ENCODE measurements at regions not wholly inside any gene's neighbourhood (a gene's known extent, or its start where the extent isn't known, plus 50 kb on each side); places are given as distances from the start of the nearest gene placed in this dataset.
"Not testable (repeated sequence)": the region's sequence is repeated elsewhere in the genome, so short reads cannot be mapped to it uniquely, and the experiment has no call there.

- no peak for DNase-seq
- no peaks in the 10 kb centered on the region for H3K9me3 ChIP-seq (ENCODE audit: control insufficient read depth in 1 of 2, low read length in 2 of 2)
- Mint-ChIP-seq H3K4me1 (no peaks in the 10 kb centered on the region), H3K36me3 (no peaks in the 10 kb centered on the region), H3K27ac (no peak overlapping the region), H3K4me3 (no peak overlapping the region), H3K9me3 (no peaks in the 10 kb centered on the region), H3K27me3 (peaks cover 5% of the 10 kb centered on the region in 2 donors)
- H3K27ac ChIP-seq (ENCODE audit: low read depth, low read length): no peak overlapping the region
- no peaks in the 10 kb centered on the region for H3K4me1 ChIP-seq (ENCODE audit: insufficient read depth, low read length)
- CTCF ChIA-PET (ENCODE audit: partially characterized antibody): no interaction called here
- POLR2A ChIA-PET (ENCODE audit: partially characterized antibody): no interaction called here
- H3K36me3 ChIP-seq (ENCODE audit: insufficient read depth, low read length): no peaks in the 10 kb centered on the region
- no peak overlapping the region for H3K4me3 ChIP-seq (ENCODE audit: low read length in 2 of 2)
- intact Hi-C loops (cut with micrococcal nuclease): no loop called here
- no peaks in the 10 kb centered on the region for H3K27me3 ChIP-seq (ENCODE audit: insufficient read depth, low read length)
Measured at GRCh38 chr17:59494757-59495368, 70.5 kb upstream of the DHX40 start.

GRCh38 chr17:59496178-59496577 lies 69.2 kb upstream of the DHX40 start:
- POLR2A ChIA-PET (ENCODE audit: partially characterized antibody): no interaction called here
- Mint-ChIP-seq H3K27ac (no peak overlapping the region), H3K9me3 (no peaks in the 10 kb centered on the region), H3K36me3 (no peaks in the 10 kb centered on the region), H3K4me1 (no peaks in the 10 kb centered on the region), H3K27me3 (peaks cover 5% of the 10 kb centered on the region in 2 donors), H3K4me3 (no peak overlapping the region)
- intact Hi-C loops (cut with micrococcal nuclease): no loop called here
- CTCF ChIA-PET (ENCODE audit: partially characterized antibody): no interaction called here
- H3K9me3 ChIP-seq (ENCODE audit: control insufficient read depth in 1 of 2, low read length in 2 of 2): no peaks in the 10 kb centered on the region
- no peak overlapping the region for H3K4me3 ChIP-seq (ENCODE audit: low read length in 2 of 2)
- no peaks in the 10 kb centered on the region for H3K4me1 ChIP-seq (ENCODE audit: insufficient read depth, low read length)
- no peaks in the 10 kb centered on the region for H3K36me3 ChIP-seq (ENCODE audit: insufficient read depth, low read length)
- no peak for DNase-seq
- H3K27ac ChIP-seq (ENCODE audit: low read depth, low read length): no peak overlapping the region
- no peaks in the 10 kb centered on the region for H3K27me3 ChIP-seq (ENCODE audit: insufficient read depth, low read length)

GRCh38 chr17:59498530-59499307 lies 66.7 kb upstream of the DHX40 start:
- Histone ChIP-seq H3K9me3 (ENCODE audit: control insufficient read depth in 1 of 2, low read length in 2 of 2) (no peaks in the 10 kb centered on the region), H3K27me3 (ENCODE audit: insufficient read depth, low read length) (no peaks in the 10 kb centered on the region), H3K4me3 (ENCODE audit: low read length in 2 of 2) (no peak overlapping the region), H3K36me3 (ENCODE audit: insufficient read depth, low read length) (no peaks in the 10 kb centered on the region), H3K4me1 (ENCODE audit: insufficient read depth, low read length) (no peaks in the 10 kb centered on the region), H3K27ac (ENCODE audit: low read depth, low read length) (no peak overlapping the region)
- Mint-ChIP-seq H3K4me3 (no peak overlapping the region), H3K4me1 (no peaks in the 10 kb centered on the region), H3K9me3 (no peaks in the 10 kb centered on the region), H3K27ac (no peak overlapping the region), H3K36me3 (no peaks in the 10 kb centered on the region), H3K27me3 (peaks cover 0 to under 1% of the 10 kb centered on the region in 2 donors)
- intact Hi-C loops (cut with micrococcal nuclease): no loop called here
- CTCF ChIA-PET (ENCODE audit: partially characterized antibody): no interaction called here
- no peak for DNase-seq
- POLR2A ChIA-PET (ENCODE audit: partially characterized antibody): no interaction called here

- intact Hi-C loops (cut with micrococcal nuclease); POLR2A ChIA-PET (ENCODE audit: partially characterized antibody); H3K27me3 ChIP-seq (ENCODE audit: insufficient read depth, low read length); H3K4me1 ChIP-seq (ENCODE audit: insufficient read depth, low read length); H3K9me3 ChIP-seq (ENCODE audit: control insufficient read depth in 1 of 2, low read length in 2 of 2); H3K27ac Mint-ChIP-seq; DNase-seq; H3K36me3 ChIP-seq (ENCODE audit: insufficient read depth, low read length); H3K4me3 Mint-ChIP-seq; H3K36me3 Mint-ChIP-seq; H3K27ac ChIP-seq (ENCODE audit: low read depth, low read length); H3K4me1 Mint-ChIP-seq; H3K27me3 Mint-ChIP-seq; H3K9me3 Mint-ChIP-seq; CTCF ChIA-PET (ENCODE audit: partially characterized antibody); H3K4me3 ChIP-seq (ENCODE audit: low read length in 2 of 2): not testable (repeated sequence)
Measured at GRCh38 chr17:59500086-59500655, 65.2 kb upstream of the DHX40 start.

GRCh38 chr17:59501690-59502089 lies 63.7 kb upstream of the DHX40 start:
- H3K4me3 Mint-ChIP-seq: no peak overlapping the region
- CTCF ChIA-PET (ENCODE audit: partially characterized antibody): no interaction called here
- H3K4me1 Mint-ChIP-seq: no peaks in the 10 kb centered on the region
- Histone ChIP-seq H3K4me3 (ENCODE audit: low read length in 2 of 2) (no peak overlapping the region), H3K27ac (ENCODE audit: low read depth, low read length) (no peak overlapping the region), H3K9me3 (ENCODE audit: control insufficient read depth in 1 of 2, low read length in 2 of 2) (no peaks in the 10 kb centered on the region), H3K4me1 (ENCODE audit: insufficient read depth, low read length) (no peaks in the 10 kb centered on the region), H3K27me3 (ENCODE audit: insufficient read depth, low read length) (no peaks in the 10 kb centered on the region), H3K36me3 (ENCODE audit: insufficient read depth, low read length) (no peaks in the 10 kb centered on the region)
- H3K36me3 Mint-ChIP-seq: no peaks in the 10 kb centered on the region
- DNase-seq: no peak
- no peaks in the 10 kb centered on the region for H3K9me3 Mint-ChIP-seq
- no peak overlapping the region for H3K27ac Mint-ChIP-seq
- peaks cover 1% of the 10 kb centered on the region in 2 donors for H3K27me3 Mint-ChIP-seq
- POLR2A ChIA-PET (ENCODE audit: partially characterized antibody): no interaction called here
- intact Hi-C loops (cut with micrococcal nuclease): no loop called here

GRCh38 chr17:59502800-59503199 lies 62.6 kb upstream of the DHX40 start:
- Histone ChIP-seq H3K9me3 (ENCODE audit: control insufficient read depth in 1 of 2, low read length in 2 of 2) (no peaks in the 10 kb centered on the region), H3K27me3 (ENCODE audit: insufficient read depth, low read length) (no peaks in the 10 kb centered on the region), H3K27ac (ENCODE audit: low read depth, low read length) (no peak overlapping the region), H3K4me3 (ENCODE audit: low read length in 2 of 2) (no peak overlapping the region), H3K36me3 (ENCODE audit: insufficient read depth, low read length) (no peaks in the 10 kb centered on the region), H3K4me1 (ENCODE audit: insufficient read depth, low read length) (no peaks in the 10 kb centered on the region)
- Mint-ChIP-seq H3K4me3 (no peak overlapping the region), H3K27ac (no peak overlapping the region), H3K36me3 (no peaks in the 10 kb centered on the region), H3K27me3 (peaks cover 1% of the 10 kb centered on the region in 2 donors), H3K4me1 (no peaks in the 10 kb centered on the region), H3K9me3 (no peaks in the 10 kb centered on the region)
- intact Hi-C loops (cut with micrococcal nuclease): no loop called here
- no peak for DNase-seq
- CTCF ChIA-PET (ENCODE audit: partially characterized antibody): interaction anchor here (1.0 kb wide), 1 partner anchor 186 kb away, joined by 3 read pairs; no protein-coding TSS in a partner anchor
- POLR2A ChIA-PET (ENCODE audit: partially characterized antibody): interaction anchor here (1.0 kb wide), 1 partner anchor 9 kb away, joined by 3 read pairs; no protein-coding TSS in a partner anchor

GRCh38 chr17:59503500-59503899 lies 61.9 kb upstream of the DHX40 start:
- Mint-ChIP-seq H3K9me3 (no peaks in the 10 kb centered on the region), H3K4me1 (no peaks in the 10 kb centered on the region), H3K36me3 (no peaks in the 10 kb centered on the region), H3K27ac (no peak overlapping the region), H3K4me3 (no peak overlapping the region), H3K27me3 (peaks cover 1% of the 10 kb centered on the region in 2 donors)
- Histone ChIP-seq H3K36me3 (ENCODE audit: insufficient read depth, low read length) (no peaks in the 10 kb centered on the region), H3K27ac (ENCODE audit: low read depth, low read length) (no peak overlapping the region), H3K27me3 (ENCODE audit: insufficient read depth, low read length) (no peaks in the 10 kb centered on the region), H3K4me1 (ENCODE audit: insufficient read depth, low read length) (no peaks in the 10 kb centered on the region), H3K4me3 (ENCODE audit: low read length in 2 of 2) (no peak overlapping the region), H3K9me3 (ENCODE audit: control insufficient read depth in 1 of 2, low read length in 2 of 2) (no peaks in the 10 kb centered on the region)
- intact Hi-C loops (cut with micrococcal nuclease): no loop called here
- DNase-seq: no peak
- ChIA-PET CTCF (ENCODE audit: partially characterized antibody) (interaction anchor here (1.0 kb wide), 1 partner anchor 186 kb away, joined by 3 read pairs; no protein-coding TSS in a partner anchor), POLR2A (ENCODE audit: partially characterized antibody) (interaction anchor here (1.0 kb wide), 1 partner anchor 10 kb away, joined by 3 read pairs; no protein-coding TSS in a partner anchor)
